H1 (cell line): ENCODE measurements at regions not wholly inside any gene's neighbourhood (a gene's known extent, or its start where the extent isn't known, plus 50 kb on each side); places are given as distances from the start of the nearest gene placed in this dataset.

Experiments used
- CEBPB ChIP-seq: IDR thresholded peaks from 2 replicates; pipeline ENCODE4 v1.6.1; 2012; ENCODE audit warnings: low read depth, low read length
- CTCF ChIP-seq, 3 experiments: IDR thresholded peaks; 1 replicate in 2 of 3; 2 replicates in 1 of 3; pipeline versions ENCODE4 v1.5.1 to v1.6.1; 2011; ENCODE audit warnings: low read length in 3 of 3, mild to moderate bottlenecking in 3 of 3, inconsistent platforms in 2 of 3, low read depth in 1 of 3, moderate library complexity in 1 of 3; ENCODE audit not compliant: insufficient read depth in 1 of 3; ENCODE audit errors: control extremely low read depth in 1 of 3
- JUN ChIP-seq: IDR thresholded peaks from 2 replicates; pipeline ENCODE4 v1.6.1; 2011; ENCODE audit warnings: low read depth, mild to moderate bottlenecking, improper control_type of control experiment, low read length
- PHF8 ChIP-seq: fragments of 200-600 bp; sonication (generic); conservative IDR thresholded peaks from 2 replicates; pipeline ENCODE4 v1.7.1; 2012; ENCODE audit warnings: low read depth, mild to moderate bottlenecking, inconsistent platforms, low read length, moderate library complexity
- RAD21 ChIP-seq, 2 experiments: IDR thresholded peaks in 1 of 2; conservative IDR thresholded peaks in 1 of 2; 2 replicates each; pipeline ENCODE4 v1.6.1; 2011; ENCODE audit warnings: low read depth in 2 of 2, low read length in 2 of 2, improper control_type of control experiment in 1 of 2, inconsistent platforms in 1 of 2, mild to moderate bottlenecking in 1 of 2, moderate library complexity in 1 of 2

- no peak for TF ChIP-seq JUN
- TF ChIP-seq CEBPB: no peak
- no peak for TF ChIP-seq RAD21 (IDR thresholded peaks at IDR 0.05 in 1 of 2, conservative IDR thresholded peaks at IDR 0.05 in 1 of 2; ENCODE audit: low read depth in 2 of 2, low read length in 2 of 2)
- TF ChIP-seq PHF8: no peak
- no peak for TF ChIP-seq CTCF (IDR thresholded peaks at IDR 0.05; ENCODE audit: control extremely low read depth in 1 of 3, insufficient read depth in 1 of 3, low read depth in 1 of 3, low read length in 3 of 3)
These were observed 280.8 kb downstream of the ETV1 start for GRCh38 chr7:13708670-13709069.
